GM19239 (cell line): ENCODE measurements at regions not wholly inside any gene's neighbourhood (a gene's known extent, or its start where the extent isn't known, plus 50 kb on each side); places are given as distances from the start of the nearest gene placed in this dataset.
"Not testable (repeated sequence)": the region's sequence is repeated elsewhere in the genome, so short reads cannot be mapped to it uniquely, and the experiment has no call there.

Source experiments
- DNase-seq: peaks from one replicate; pipeline ENCODE4 v3.0.0; 2011; ENCODE audit warnings: low spot score; ENCODE audit not compliant: insufficient read length
- FAIRE-seq: peaks from 2 replicates; lab custom pipeline; 2011; peaks lifted over from hg19 to GRCh38; lab: Jason Lieb, UNC

DNA sequence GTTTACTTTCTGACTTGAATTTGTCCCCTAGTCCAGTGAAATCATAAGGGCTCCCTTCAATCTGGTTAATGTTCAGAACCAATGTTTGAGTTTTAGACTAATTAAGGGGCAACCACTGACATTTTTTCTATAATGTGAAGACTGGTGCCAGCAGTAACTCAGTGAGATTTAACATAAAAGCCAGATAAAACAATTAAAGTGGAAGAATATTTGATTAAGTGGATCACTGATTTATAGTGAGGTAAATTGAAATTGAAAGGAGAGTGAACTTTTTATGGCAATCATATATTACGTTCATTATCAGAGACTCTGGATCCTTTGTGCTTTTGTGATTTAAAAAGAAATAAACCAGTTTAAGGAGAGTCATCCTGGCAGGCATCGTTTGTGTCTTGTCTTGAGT lies 246.8 kb downstream of the GATA3 start:
- DNase-seq (no peak), FAIRE-seq (no peak)

DNA sequence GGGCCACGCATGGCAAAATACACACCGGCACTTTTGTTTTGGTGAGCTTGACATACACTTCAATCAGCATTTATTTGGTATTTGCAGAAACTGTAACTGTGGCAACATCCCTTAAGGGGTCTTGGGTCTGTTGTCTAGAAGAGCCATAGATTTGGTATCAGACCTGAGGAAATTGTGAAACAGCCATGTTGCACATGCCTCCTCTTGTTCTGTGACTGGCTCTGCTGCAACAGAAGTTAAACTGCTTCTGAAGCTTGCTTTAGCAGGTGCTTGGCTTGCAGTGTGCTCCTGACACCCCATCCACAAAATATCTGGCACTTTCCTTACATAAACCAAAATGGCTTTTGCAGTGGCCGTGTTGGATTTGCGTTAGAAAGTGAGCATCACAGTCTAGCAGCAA lies 247.3 kb downstream of the GATA3 start:
- FAIRE-seq (no peak), DNase-seq (no peak)

DNA sequence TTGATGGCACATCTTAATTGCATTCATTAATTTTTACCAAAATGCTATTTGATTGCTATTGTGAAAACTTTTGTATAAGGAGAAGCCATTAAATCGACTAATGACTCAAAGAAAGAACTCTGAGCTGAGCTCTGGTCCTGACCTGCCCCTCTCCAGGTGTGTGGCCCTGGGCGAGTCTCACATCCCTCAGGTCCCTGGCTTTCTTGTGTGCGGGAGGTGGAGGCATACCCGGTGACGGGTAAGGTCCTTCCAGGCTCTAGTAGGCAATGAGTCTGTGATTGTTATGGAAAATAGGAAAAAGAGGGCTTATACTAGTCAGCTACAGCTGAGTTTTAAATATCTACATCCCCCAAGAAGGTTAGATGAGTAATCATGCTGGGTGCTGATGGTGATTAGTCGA lies 248.1 kb downstream of the GATA3 start:
- DNase-seq (no peak), FAIRE-seq (no peak)

DNA sequence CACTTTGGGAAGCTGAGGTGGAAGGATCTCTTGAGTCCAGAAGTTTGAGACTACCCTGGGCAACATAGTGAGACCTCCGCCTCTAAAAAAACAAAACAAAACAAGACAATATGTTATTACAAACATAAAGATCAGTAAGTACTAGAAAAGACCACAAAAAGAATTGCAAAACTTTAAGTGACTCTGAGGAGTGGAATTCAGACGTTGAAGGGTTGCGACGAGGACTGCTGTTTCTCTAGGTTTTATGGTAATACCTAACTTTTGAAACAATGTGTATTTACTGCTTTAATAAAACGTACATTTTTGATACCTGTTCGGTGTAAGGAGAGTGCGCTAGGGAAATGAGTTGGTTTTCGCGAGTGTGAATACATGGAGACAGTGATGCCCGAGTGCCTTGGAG lies 250.4 kb downstream of the GATA3 start:
- no peak for DNase-seq
- FAIRE-seq: no peak

GRCh38 chr10:8305876-8306652 lies 251.6 kb downstream of the GATA3 start:
- DNase-seq: no peak
- no peak for FAIRE-seq

DNA sequence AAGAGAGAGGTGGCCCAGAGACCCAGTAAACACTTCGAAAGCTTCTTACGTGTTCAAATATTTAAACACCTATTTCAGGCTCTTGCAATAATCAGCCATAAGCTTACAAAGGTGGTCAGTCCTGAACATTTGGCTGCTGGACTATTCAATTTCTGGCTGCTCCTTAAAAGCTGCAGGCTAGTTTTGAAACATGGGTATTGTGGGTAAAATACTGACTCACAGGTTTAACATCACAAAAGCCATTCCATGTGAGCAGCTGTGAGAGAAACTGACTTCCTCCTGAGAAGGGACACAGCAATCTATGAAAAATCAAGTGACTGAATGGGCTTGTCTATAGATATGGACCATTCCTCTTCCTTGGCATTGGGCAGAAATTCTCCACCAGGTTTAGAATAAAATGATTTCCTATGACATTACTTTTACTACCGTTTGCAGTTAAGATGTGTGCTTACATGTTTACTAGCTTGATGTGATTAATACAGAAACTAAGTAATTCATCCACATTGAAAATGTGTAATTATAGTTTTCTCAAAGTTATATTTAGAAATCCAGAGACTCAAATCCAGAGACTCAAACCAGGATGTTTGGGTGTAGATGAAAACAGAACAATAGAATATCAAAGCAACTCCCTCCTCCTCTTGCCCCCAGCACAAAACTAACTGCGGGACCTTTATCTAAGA lies 252.3 kb downstream of the GATA3 start:
- DNase-seq (no peak), FAIRE-seq (no peak)

DNA sequence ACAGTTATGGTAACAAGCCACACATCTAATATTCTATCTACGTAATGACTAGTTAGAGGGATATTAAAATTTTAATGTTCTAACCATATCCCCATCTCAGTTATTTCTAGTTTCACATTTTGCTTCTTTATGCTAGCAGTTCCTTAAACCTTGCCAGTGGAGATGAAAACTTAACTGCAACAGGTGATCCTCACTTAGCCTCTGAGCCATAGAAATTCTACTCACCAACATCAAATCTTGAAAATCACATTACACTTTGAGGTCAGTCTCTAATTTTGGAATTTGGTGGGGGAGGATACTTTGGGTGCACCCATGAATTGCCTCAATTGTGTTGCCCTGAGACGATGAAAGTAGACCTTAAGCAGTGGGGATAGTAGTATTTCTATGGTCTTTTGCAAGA lies 256.4 kb downstream of the GATA3 start:
- no peak for DNase-seq
- no peak for FAIRE-seq

DNA sequence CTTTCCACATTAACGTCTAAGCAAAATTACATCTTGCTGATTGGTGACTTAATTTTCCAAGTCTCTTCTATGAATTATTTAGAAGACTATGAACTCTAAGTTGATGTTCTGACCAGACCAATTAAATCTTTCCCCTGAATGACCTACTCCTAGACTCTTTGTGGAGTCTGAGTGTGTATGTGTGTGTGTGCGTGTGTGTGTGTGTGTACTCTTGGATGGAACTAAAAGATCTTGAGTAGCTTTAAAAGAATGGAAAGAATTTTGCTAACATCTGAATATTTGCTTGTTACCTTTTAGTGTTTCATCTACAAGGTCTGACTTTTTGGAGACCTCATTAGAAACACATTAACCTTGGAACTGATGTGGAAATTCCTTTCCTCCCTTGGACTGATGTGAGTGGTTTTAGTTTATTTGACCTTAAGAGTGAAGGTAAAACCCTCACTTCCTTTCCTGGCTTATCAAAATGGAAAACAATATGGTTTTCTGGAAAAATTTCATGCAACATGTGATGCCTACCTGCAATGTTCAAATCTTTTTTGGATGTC lies 257.1 kb downstream of the GATA3 start:
- DNase-seq (no peak), FAIRE-seq (no peak)

DNA sequence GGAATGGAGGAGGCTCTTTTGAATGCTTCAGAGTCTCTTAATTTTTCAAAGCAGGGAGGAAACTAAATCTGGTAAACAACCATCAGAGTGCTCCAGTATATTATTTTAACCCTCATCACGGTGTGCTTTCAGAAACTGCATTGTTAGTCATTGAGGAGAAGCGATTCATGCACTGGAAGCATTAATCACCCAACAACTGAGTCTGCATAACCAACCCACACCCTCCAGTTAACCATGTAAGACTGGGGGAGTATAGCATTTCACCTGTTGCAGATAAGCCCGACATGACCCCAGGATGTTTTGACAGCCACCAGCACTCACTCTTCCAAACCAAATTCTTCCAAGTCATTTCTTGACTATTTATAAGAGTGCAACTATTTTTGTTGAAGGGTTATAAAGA lies 257.6 kb downstream of the GATA3 start:
- FAIRE-seq (no peak), DNase-seq (no peak)

DNA sequence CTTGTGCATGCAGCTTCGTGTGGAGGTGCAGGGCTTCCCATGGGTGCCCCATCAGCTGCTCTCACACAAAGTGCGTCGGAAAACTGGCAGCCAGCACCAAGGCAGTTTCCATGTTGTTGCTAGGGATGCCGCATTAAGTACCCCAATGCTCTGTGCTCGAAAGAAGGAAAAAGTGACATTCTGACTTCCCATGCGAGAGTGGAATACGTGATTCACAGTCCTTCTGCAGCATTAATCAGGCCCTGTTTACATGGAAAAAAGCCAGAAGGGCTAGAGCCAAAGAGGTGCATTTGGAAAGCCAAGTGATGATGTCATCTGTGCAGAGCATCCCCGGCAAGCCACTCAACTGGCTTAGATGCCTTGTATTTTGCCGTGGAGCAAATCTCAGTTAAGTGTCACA lies 258.3 kb downstream of the GATA3 start:
- no peak for FAIRE-seq
- no peak for DNase-seq

GRCh38 chr10:8314486-8314885 lies 260.0 kb downstream of the GATA3 start:
- FAIRE-seq: no peak
- DNase-seq: no peak

DNA sequence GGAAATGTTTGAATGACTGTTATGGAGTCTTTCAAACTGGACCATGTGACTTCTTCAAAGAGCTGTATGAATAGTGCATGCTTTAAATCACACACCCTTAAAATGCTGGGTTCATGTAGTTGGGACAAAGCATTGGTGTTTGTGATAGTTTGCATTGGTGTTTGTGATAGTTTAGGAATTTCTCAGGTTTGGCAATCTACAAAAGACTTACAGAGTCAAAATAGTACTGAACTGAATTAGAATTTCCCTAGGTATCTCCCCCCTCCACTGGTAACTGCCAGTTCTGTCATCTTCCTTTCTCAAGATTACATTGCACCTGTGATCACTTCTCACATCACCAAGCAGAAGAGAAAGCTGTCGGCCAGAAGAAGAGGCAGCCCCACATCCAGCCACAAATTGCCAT lies 261.1 kb downstream of the GATA3 start:
- FAIRE-seq: no peak
- no peak for DNase-seq

DNA sequence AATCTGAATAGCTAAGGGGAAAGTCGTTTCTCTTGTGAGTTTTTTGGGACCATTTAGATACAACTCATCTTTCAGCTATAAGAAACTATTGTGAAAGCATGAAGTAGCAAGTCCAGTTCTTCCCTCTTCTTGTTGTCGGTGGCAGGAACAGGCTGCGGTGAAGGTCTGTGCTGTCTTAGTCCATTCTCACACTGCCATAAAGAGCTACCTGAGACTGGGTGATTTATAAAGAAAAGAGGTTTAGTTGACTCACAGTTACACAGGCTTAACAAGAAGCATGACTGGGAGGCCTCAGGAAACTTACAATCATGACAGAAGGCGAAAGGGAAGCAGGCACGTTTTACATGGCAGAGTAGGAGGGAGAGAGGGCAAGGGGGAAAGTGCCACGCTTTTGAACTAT lies 261.8 kb downstream of the GATA3 start:
- FAIRE-seq (no peak), DNase-seq (no peak)

DNA sequence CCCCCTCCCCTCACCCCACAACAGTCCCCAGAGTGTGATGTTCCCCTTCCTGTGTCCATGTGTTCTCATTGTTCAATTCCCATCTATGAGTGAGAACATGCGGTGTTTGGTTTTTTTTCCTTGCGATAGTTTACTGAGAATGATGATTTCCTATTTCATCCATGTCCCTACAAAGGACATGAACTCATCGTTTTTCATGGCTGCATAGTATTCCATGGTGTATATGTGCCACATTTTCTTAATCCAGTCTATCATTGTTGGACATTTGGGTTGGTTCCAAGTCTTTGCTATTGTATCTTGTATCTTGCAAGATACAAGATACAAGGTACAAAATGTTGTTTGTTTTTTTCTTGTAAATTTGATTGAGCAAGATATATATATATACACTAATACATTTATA lies 263.9 kb downstream of the GATA3 start:
- not testable (repeated sequence) for FAIRE-seq, DNase-seq

GRCh38 chr10:8318956-8319355 lies 264.5 kb downstream of the GATA3 start:
- no peak for DNase-seq
- FAIRE-seq: no peak

DNA sequence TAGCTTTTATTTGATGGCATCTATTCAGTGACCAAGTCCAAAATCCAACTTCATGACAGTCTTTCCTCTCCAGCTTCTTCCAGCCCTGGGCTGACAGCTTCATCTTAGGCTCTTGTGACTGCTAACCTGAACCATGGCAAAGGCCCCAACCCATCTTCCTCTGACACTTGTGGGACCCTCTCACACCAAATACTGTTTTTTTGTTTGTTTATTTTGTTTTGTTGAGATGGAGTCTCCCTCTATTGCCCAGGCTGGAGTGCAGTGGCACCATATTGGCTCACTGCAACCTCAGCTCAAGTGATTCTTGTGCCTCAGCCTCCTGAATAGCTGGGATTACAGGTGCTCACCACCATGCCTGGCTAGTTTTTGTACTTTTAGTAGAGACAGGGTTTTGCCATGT lies 265.2 kb downstream of the GATA3 start:
- no peak for DNase-seq
- no peak for FAIRE-seq

GRCh38 chr10:8321990-8322389 lies 267.5 kb downstream of the GATA3 start:
- DNase-seq: no peak

DNA sequence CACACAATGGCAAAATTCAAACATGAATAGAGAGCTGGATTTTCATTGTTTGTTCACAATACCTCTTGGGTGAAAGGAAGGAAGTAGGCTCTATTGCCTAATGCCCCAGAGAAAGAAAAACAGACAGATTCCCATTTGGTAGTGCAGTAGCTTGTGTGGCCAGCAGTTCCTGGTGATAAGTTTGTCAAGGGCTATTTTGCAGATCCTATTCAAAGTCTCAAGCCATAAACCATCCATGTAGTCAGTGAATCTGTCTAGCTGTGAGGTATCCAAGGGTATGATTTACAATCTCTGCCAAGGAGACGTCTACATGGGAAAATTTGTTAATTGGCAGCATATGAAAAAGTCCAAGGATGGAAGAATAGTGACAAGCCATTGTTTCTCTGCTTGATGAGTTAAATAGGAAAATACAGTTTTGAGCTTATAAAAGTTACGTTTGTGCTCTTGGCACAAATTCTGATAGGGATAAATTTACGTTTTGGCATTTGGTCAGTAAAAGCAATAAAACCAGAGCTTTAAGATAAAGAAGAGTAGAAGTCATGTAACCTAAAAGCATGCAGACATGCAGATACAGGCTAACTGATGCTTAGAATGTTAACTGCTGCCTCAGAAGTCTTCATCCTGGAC lies 269.1 kb downstream of the GATA3 start:
- FAIRE-seq (no peak), DNase-seq (no peak)

More at GRCh38 chr10:8321990-8322389, 267.5 kb downstream of the GATA3 start:
- no peak for FAIRE-seq

DNA sequence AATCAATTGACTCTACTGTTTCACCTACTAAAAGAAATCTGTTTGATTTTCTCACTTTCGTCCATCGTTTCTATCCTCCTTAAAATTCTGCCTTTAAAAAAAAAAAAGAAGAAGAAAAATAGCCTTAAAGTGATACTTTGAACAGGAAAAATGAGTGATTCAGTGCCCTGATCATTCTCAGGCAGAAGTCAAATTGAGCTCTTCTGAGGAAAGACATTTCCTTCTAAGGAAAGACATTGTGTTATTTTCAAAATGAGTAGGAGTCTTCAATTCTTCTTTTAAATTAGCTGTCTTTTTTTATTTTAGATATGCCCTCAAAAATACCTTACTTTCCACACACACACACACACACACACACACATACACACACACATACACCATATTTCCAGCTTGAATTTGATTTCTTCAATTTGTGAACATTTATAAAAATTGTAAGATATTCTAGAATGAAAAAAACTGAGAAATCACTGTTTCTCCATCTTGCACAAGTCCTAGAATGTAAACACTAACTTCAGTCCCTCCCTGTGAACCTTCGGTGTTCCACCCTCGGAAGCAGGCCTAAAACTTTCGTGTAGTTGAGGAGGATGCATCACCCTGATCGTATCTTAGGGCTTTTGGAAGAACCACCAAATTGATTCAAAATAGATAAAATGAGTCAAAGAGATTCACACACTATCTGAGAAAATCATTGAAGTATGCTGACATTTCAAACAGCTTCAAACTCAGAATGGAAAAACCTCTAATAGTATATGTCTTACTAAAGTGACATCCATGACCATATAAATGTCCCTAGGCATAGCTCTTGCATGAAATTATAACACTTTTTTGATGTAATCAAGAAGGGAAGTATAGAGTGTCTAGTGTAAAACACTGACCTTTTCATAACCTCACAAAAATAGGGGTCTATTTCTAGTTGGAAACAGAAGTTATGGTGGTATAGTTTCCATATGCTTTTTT lies 270.8 kb downstream of the GATA3 start:
- no peak for DNase-seq

More for the DNA sequence above, 270.8 kb downstream of the GATA3 start:
- FAIRE-seq: no peak
